CD4-positive, alpha-beta T cell treated with Interleukin-15 for 4 hours (primary cell): ENCODE measurements at regions not wholly inside any gene's neighbourhood (a gene's known extent, or its start where the extent isn't known, plus 50 kb on each side); places are given as distances from the start of the nearest gene placed in this dataset.

Experiments used
- DNase-seq: peaks from one replicate; pipeline ENCODE4 v3.0.0-alpha.2; 2020; ENCODE audit warnings: low spot score

DNA sequence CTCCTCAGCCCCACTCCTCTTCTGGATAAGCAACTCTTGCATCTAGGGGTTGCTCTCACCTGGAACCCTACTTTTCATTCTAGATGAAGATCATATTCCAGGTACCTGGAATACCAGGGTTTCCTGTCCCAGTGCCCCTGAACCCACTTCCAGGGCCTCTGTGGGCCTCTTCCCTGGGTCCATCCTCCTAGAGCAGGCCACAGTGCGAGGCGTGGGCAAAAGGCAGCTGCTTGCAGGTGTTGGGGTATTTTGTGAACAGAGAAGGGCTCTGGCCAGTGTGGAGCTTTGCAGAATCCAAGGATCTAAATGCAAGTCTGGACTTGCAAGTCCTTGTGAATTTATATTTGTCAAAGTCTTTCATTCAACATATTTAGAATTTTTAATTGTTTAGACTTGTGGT, 240.4 kb upstream of the POU3F1 start:
- no peak for DNase-seq

DNA sequence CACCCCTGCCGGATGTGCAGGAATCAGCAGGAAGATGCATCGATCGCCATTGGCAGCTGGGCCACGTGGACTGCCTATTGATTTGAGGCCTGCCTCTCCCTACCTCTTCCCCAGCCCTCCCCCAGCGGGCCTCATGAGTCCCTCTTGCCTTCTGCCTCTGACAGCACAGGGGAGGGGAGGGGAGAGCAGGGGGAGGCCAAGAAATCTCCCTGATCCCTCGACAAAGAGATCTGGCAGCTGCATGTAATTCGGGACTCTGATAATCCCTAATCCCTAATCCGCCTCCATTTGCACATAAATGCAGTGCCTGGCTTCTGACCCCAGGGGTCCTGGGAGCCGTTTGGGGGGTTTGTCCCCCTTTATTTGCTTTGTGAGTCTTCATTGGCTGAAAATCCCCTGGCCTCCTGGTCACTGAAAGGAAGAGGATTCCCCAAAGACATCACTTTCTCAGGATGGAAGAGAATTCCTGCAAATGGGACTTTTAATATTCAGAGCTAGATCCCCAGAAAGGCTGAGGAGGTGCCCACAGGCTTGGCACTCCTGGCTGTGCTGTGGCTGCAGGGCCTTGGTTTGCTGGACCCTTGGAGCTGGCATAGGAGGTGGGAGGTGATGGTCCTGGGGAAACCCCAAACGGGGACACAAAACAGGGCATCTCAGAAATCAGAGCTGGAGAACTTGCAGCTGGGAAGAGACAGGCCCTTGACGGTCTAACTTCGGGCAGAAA, 239.4 kb upstream of the POU3F1 start:
- no peak for DNase-seq

- no peak for DNase-seq
Measured at GRCh38 chr1:38284953-38285352, 238.4 kb upstream of the POU3F1 start.

DNA sequence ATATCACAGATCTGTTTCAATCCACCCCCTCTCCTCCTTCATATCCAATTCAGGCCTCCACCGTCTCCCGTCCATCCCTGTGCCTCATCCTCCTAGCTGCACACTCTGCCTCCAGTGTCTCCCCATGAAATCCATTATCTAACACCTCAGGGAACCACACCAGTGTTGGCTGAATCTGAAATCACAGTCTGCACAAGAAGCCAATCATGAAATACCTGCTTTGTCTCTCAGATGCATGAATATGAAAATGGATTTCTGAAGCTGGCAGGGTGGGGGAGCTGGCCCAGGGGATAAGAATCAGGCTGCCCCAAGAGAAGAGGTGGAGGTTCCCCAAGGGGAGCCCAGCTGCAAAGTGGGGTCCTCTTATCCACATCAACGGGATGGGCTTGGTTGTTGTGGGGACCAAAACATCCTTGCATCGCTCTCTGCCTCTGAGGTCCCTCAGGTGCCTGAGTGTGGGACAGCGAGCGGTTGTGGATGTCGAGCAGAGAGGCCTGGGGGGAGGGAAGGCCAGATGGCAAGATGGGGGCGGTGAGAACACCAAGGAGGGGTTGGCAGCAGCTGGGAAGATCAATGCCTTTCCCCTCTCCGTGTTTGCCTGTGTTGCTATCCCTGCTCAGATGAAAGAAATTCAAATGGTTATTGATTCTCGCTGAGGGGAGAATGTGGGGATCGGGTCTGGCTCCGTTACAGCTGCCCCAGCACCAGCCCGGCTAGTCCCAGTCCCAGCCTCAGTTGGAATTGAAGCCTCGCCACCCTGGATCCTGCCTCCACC, 237.3 kb upstream of the POU3F1 start:
- no peak for DNase-seq

- DNase-seq: no peak
Measured at GRCh38 chr1:38279148-38279547, 232.6 kb upstream of the POU3F1 start.

- DNase-seq: no peak
Measured at GRCh38 chr1:38277646-38278045, 231.1 kb upstream of the POU3F1 start.

DNA sequence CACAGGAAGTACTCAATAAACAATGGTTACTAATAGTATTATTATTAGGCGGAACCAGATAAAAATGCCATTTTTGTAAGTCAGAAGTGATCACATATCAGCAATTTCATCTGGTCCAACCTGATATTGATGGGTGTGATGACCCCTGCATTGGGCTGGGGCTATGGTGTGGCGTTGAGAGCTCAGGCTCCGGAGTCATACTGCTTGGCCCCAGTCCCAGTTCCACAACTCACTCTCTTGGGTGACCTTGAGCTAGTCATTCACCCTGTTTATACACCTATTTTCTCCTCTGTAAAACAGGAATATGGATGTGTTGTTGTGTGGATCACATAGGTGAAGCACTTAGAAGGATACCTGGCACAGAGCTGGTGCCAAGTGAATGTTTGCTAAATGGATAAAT, 229.4 kb upstream of the POU3F1 start:
- DNase-seq: no peak

GRCh38 chr1:38274974-38275373, 228.4 kb upstream of the POU3F1 start:
- DNase-seq: no peak

DNA sequence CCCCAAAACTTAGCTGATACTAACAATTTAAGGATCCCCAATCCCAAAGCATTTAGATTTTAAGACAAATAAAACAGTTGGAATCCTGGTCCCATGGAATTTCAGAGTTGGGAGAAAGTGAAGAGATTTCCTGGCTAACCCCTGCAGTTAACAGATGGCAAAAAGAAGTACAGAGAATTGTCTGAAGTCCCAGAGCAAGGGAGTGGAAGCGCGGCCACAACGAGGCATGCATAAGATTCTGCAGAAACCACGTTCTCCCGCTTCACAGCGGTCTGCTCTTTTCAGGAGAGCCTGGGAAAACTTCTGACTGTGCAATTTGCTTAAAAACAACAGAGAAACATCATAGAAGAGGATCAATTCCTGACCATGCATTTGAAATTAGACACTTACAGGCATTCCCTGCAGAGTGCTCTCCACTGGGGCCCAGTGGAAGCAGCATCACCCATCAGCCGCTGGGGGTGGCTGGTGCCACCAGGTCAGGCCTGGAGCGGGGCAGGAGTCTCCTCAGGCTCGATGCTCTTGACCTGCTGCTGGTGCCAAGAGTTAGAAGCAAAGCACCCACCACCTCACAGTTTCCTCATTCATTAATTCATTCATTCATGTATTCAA, 226.7 kb upstream of the POU3F1 start:
- no peak for DNase-seq

DNA sequence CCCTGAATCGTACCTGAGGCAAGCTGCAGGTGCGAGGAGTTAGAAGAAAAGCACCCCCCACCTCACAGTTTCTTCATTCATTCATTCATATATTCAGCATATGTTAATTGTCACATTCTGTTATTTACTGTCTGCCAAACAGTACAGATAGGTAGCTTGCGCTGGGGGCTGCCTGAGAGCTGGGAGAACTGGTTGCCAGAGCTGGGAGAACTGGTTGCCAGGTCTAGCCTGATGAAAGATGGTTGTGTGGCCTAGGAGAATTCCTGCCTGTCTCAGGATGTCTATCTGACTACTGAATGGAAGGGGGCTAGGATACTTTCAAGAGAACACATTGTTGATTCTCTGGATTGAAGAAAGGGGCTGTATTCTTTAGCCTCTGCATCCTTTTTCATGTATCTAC, 225.9 kb upstream of the POU3F1 start:
- DNase-seq: no peak

GRCh38 chr1:38270849-38271633, 224.4 kb upstream of the POU3F1 start:
- DNase-seq: no peak

DNA sequence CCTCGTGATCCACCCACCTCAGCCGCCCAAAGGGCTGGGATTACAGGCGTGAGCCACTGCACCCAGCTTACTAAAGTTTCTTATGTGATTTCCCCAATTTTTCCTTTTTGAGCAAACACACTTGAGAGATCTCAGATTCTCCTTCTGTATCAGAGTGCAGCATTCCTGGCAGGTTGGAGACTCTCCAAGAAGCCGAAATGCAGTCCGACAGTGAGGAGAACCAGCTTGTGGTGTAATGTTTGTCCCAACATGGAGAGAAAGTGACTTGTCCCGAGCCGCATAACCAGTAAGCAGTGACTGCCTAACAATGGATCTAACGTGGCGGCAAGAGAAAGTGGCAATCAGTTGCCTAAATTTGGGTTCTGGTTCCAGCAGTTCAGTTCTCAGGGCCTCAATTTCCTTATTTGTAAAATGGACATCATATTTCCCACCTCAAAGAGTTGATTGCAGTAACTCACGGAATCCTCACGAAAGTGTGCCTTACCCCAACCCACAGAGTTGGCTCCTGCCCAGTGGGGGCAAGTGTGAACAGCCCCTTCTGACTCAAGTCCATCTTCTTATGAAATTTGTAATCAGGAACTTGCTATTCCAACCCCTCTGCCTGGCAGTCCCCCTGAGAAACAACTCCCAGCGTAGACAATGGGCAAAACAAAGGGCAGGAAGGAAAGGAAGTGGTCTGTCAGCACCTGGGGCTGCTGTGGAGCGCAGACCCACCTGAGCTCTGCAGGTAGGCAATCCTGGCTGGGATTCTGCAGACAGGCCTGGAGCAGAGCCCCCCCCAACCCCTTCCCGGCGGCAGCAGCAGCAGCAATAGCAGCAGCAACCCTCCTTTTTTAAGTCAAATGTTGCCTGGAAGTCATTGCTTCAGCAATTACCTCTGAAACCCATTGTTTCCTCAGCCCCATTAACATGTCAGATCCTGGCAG, 223.6 kb upstream of the POU3F1 start:
- no peak for DNase-seq

GRCh38 chr1:38268226-38268625, 221.6 kb upstream of the POU3F1 start:
- no peak for DNase-seq

DNA sequence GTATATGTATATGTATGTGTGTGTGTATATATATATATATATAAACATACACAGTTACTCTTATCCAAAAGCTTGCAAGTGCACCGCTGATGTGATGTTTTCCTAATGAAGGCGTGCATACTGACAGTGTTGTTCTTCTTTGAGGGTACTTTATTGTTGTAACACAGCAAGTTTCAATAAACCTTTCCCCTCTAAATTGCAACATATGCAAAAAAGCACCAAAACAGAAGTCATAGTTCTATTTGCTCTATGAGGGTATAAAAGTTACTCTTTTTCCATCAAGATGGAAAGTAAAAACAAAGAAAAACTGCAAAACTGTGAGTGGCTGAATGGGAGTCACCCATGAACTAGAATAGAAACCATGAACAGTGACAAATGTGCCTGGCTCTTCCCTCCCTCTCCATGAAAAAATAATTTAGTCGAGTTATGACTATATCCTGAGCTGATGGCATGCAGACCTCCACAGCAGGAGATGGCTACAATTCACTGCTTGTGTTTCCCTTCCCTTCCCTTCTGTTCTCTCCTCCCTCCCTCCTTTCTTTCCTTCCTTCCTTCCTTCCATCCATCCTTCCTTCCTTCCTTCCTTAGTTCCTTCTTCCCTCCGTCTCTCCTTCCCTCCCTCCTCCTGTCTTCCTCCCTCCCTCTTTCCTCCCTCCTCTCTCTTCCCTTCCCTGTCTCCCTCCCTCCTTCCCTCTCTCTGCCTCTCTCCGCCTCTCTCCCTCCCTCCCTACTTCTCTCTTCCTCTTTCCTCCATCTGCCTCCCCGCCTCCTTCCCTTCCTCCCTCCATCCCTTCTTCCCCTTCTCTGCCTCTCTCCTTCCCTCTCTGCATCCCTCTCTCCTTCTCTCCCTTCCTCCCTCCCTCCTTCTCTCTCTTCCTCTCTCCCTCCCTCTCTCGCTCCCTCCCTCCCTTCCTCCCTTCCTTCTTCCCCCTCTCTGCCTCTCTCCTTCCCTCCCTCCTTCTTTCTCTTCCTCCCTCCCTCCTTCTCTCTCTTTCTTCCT, 220.7 kb upstream of the POU3F1 start:
- no peak for DNase-seq

DNA sequence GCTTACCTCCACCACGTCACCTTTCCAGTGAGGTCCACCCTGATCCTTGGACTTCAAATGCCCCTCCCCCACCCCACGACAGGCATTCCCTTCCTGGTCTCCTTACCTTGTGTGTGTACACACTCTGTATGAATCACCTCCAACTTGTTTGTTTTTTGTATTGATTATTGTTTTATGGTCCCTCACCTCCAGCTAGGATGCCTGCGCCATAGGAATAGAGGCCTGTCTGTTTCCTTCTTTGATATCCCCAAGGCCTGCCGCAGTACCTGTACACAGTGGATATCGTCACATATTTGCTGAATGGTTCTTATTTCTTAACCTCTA, 219.6 kb upstream of the POU3F1 start:
- DNase-seq: no peak

- no peak for DNase-seq
Measured at GRCh38 chr1:38265293-38266196, 219.0 kb upstream of the POU3F1 start.

- DNase-seq: no peak
Measured at GRCh38 chr1:38263438-38263837, 216.8 kb upstream of the POU3F1 start.

DNA sequence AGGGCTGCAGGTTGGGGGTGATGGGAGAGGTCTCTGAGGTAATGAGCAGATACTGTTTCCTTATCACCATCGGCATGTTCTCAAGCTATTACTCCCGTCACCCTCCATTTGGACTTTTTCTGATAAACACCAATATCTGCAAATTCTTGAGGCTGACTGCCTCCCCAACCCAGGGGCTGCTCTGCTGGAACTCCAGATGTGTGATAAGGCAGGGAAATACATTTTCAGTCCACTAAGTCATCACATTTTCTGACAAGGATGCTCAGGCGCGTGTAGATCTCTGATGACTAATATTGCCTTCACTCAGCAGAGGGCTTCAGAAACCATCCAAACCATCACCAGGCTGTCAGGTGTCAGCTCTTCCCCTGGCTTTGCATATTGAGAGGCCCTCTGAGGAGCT, 215.0 kb upstream of the POU3F1 start:
- no peak for DNase-seq

- no peak for DNase-seq
Measured at GRCh38 chr1:38258085-38258627, 211.6 kb upstream of the POU3F1 start.
